GM21360 (cell line): ENCODE measurements at regions not wholly inside any gene's neighbourhood (a gene's known extent, or its start where the extent isn't known, plus 50 kb on each side); places are given as distances from the start of the nearest gene placed in this dataset.

Experiments used
- ATAC-seq: cut with Tn5 transposase; IDR thresholded peaks from one replicate; pipeline ENCODE4 v1.9.1; 2021; ENCODE audit warnings: mild to moderate bottlenecking, moderate library complexity; ENCODE audit not compliant: unreplicated experiment

DNA sequence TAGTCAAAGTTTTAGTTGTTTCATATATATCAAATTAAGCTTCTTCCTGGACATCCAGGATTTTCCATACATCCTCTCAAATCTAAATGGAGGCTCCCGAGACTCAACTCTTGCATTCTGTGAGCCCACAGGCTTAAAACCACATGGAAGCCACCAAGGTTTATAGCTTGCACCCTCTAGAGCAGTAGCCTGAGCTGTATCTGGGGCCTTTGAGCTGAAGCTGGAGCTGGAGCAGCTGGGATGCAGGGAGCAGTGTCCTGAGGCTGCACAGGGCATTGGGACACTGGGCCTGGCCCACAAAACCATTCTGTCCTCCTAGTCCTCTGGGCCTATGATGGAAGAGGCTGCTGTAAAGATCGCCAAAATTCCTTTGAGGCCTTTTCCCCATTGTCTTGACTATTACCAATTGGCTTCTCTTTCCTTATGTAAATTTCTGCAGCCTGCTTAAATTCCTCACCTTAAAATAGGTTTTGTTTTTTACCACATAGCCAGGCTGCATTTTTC is 151.0 kb downstream of the COX7C start:
- no peak for ATAC-seq

GRCh38 chr5:86780018-86780417 is 162.3 kb downstream of the COX7C start:
- no peak for ATAC-seq

DNA sequence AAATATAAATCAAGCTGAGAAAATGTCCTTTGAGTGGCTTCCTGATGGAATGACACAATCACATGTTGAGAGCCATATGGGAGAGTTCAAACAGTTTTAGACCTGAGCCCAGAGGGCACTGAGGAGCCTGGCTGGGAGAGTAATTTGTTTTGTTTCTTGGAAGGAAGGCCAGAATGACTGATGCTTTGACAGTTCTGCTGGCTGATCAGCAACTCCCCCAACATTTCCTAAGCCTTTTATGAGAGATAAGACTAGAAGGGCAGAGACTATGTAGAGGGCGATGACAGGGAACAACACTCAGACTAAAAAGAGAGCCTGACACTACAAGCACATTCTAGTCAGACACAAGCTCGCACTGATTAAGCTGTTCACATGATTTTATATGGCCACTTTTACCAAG is 169.2 kb downstream of the COX7C start:
- no peak for ATAC-seq

GRCh38 chr5:86795659-86796058 is 177.9 kb downstream of the COX7C start:
- ATAC-seq = no peak

DNA sequence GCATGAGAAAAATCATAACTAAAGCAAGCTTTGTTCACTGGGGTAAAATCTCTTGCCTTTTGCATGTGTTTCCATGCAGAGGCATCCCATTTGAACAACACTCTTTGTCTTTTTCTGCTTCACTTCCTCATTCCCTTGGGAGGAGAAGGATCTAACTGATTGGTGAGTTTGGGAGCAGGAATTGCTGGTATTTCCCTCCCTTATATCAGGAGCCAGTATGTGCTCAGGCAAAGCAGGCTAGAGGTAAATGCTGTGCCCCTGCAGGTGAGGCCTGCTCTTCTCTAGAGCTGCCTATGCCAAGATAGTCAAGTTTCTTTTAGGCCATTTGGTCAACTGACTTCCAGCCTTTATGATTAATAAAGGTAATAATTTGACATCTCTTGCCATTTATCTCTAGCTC is 179.9 kb downstream of the COX7C start:
- no peak for ATAC-seq

DNA sequence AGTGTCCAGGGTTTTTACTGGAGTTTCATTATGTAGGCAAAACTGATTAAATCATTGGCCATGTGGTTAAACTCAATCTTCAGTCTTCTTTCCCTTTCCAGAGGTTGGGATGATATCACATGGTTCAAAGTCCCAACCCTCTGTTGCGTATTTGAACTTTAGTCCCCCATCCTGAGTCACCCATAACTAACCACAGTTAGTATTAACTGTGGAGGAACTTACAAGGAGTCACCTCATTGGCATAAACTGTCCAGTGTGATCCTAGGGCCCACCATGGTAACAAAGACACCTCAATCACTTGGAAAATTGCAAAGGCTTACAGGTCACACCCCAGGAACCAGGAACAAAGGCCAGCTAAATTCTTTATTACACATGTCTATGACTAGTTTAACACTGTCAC is 188.5 kb downstream of the COX7C start:
- no peak for ATAC-seq

GRCh38 chr5:86807046-86808031 is 189.6 kb downstream of the COX7C start:
- no peak for ATAC-seq

GRCh38 chr5:86814315-86814714 is 196.6 kb downstream of the COX7C start:
- no peak for ATAC-seq

GRCh38 chr5:86814907-86815306 is 197.2 kb downstream of the COX7C start:
- ATAC-seq = no peak

GRCh38 chr5:86824637-86825036 is 206.9 kb downstream of the COX7C start:
- no peak for ATAC-seq

- no peak for ATAC-seq
These were observed 213.4 kb downstream of the COX7C start for GRCh38 chr5:86831128-86831527.

DNA sequence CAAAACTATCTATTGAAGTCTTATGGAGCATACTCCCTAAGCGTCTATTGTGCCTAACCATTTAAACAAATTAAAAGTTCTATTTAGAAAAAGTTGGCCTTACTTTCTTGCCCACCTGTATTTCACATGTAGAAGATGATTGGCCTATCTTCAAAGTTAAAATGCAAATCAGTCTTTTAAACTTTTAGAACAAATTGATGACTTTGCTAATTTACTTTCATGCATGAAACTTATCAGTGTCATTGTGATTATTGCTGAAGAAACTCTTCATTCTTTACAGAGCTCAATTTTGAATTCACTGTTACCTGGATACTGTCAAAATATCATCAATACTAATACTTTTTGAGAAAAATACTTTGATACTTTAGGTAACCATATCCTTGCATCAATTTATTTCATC is 216.1 kb downstream of the COX7C start:
- no peak for ATAC-seq

DNA sequence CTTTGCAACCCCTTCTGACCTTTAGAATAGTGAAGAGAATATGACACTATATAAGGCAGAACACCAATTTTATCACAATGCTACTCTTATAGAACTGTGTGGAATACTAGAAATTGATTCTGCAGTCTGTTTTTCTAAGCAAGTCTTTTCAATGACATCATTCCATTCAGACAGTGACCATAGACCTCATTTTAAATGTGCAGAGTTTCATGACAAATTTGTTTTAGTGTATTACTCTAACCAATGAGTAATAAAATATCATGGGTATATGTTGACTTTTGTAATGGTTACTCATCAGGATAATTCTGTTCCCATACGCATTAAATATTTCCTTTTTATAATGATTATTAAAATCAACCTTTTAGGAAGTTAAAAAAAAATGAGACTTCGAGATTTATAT is 219.9 kb downstream of the COX7C start:
- no peak for ATAC-seq

DNA sequence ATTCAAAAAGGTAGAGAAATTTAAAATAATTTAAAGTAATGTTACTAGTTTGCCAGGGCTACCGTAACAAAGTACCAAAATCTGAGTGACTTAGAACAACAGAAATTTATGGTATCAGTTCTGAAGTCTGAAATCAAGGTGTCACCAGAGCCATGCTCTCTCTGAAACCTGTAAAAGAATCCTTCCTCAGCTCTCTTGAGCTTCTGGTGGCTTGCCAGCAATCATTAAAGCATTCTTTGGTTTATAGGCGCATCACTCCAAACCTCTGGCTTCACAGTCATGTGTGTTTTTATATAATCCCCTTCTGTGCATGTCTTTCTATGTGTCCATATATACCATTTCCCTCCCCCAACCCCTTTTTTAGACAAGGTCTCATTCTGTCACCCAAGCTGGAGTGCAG is 220.3 kb downstream of the COX7C start:
- no peak for ATAC-seq

DNA sequence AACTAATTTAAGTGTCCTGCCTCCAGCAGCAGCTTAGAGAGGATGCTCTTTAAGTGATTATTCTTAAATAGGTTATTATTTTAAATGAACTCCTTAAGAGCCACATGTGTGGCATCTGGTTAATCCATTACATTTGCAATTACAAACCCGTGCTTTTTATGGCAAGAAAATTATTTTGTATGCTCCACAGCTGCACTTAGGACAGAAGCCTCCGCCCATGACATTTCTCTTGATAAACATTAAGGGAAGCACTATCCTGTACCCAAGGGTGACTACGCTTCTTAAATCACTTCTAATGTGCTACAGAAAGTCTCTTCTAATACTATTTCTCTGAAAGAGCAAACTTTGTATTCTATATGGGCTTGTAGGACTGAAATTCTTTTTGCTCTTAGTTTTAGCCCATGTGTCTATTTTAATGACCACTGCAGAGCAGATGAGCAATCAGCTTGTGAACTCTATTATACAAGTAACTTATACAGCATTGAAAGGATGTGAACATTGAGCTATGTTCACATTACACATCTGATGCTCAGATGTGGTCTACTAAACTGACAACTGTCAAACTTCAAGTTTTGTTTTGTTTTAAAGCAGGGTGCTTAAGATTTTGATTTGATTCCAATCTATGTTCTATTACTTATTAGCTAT is 223.4 kb downstream of the COX7C start:
- ATAC-seq = no peak

DNA sequence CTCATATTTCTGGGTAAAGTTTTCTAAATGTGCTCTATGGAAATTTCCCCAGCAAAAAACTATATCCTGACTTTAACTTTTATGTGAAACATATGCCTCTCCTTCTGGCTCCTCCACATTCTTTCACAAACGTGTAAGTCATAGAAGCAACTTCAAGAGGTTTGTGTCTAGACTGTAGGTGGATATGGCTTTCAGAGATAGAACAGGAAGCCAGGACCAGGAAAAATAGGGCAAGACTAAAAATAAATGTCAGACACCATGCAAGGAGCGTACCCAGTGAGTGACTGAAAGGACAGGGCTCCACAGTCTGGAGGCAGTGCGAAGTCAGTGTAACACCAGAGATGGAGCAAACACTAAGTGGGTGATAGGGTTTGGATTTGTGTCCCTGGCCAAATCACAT is 240.7 kb downstream of the COX7C start:
- no peak for ATAC-seq

GRCh38 chr5:86861512-86861911 is 243.8 kb downstream of the COX7C start:
- no peak for ATAC-seq

DNA sequence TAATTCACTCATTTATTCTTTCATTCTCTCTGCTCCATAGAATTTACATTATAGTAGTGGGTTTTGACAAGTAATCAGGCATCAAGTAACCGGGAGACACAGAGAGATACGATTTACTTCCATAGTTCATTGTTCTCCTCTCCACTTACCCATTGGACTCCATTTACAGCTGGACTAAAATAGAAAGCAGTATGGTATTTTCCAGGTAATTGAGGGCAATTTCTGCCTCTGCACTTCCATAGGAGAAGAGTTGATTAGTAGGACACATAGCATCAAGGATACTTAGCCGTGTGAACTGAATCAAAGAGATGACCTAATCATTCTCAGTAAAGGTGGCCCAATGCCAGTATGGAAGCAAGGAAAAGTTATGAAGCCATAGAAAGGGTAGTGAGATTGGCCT is 244.4 kb downstream of the COX7C start:
- ATAC-seq = no peak

- no peak for ATAC-seq
These were observed 246.3 kb downstream of the COX7C start for GRCh38 chr5:86864051-86864450.

DNA sequence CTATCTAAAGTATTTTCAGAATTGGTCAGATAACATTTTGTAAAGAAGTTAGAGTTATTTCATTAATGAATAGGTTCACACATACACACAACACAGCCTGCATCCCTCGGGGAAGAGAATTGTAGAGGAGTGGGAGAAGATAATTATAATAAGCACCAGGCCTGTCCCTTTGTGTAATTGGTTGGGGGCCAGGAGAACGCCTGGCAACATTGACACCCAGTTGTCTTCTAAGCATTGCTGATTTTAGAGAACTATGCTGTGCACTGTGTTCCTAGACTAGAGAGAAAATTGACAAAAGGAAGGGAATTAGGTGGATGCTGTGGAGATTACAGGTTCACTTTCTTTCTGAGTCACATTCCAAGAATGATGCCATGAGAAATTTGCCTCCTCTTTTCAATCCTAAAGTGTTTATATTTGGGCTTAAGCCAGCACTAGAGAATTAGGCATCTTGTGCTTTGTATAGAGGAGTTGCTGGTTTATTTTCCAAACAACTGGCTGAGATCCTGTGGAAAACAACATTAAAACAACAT is 247.6 kb downstream of the COX7C start:
- ATAC-seq = no peak

DNA sequence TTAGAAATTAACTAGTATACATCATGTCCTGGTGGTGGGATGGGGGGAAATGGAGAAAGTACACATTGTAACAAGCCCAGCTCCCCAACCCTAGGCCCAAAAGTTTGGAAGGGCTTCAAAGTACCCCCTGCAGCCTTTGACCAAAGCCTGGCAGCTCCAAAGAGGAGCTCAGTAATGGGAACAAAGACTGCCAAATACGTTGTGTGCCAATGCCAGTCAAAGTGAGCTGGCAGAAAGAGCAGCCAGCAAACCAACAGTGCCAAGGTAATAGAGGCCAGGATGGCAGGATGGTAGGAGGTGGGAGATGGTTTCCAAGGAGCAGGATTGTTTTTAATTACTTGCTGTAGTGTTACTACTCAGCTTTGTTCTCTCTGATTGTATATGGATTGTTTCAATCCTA is 248.3 kb downstream of the COX7C start:
- no peak for ATAC-seq

- no peak for ATAC-seq
These were observed 251.5 kb downstream of the COX7C start for GRCh38 chr5:86869268-86869667.
